IPS-18a (cell line): ENCODE measurements at regions not wholly inside any gene's neighbourhood (a gene's known extent, or its start where the extent isn't known, plus 50 kb on each side); places are given as distances from the start of the nearest gene placed in this dataset.
"Not testable (repeated sequence)": the region's sequence is repeated elsewhere in the genome, so short reads cannot be mapped to it uniquely, and the experiment has no call there.

Experiments used
- H3K27ac ChIP-seq: one replicate; pipeline ENCODE4 v1.5.1; 2013; ENCODE audit warnings: low read length
- H3K27me3 ChIP-seq: one replicate; pipeline ENCODE4 v1.6.1; 2013; ENCODE audit warnings: mild to moderate bottlenecking, low read length; ENCODE audit not compliant: control insufficient read depth, insufficient read depth
- H3K36me3 ChIP-seq: one replicate; pipeline ENCODE4 v1.6.1; 2013; ENCODE audit warnings: low read depth, low read length; ENCODE audit not compliant: control insufficient read depth
- H3K4me1 ChIP-seq: one replicate; pipeline ENCODE4 v1.6.1; 2013; ENCODE audit warnings: low read depth, low read length; ENCODE audit not compliant: control insufficient read depth
- H3K4me3 ChIP-seq: one replicate; pipeline ENCODE4 v1.5.1; 2013; ENCODE audit warnings: low read length
- H3K9ac ChIP-seq: one replicate; pipeline ENCODE4 v1.6.1; 2013; ENCODE audit warnings: mild to moderate bottlenecking, low read length, moderate library complexity
- H3K9me3 ChIP-seq: one replicate; pipeline ENCODE4 v1.6.1; 2013; ENCODE audit warnings: low read depth, low read length; ENCODE audit not compliant: control insufficient read depth

- H3K4me1 ChIP-seq, H3K36me3 ChIP-seq, H3K27me3 ChIP-seq, H3K4me3 ChIP-seq, H3K27ac ChIP-seq, H3K9me3 ChIP-seq, H3K9ac ChIP-seq: not testable (repeated sequence)
Observed at GRCh38 chr21:25531538-25532250, 75.6 kb downstream of the MRPL39 start.

GRCh38 chr21:25528515-25528914, 78.8 kb downstream of the MRPL39 start:
- no peaks in the 10 kb centered on the region for H3K4me1 ChIP-seq
- H3K4me3 ChIP-seq: no peak overlapping the region
- H3K36me3 ChIP-seq: no peaks in the 10 kb centered on the region
- H3K9me3 ChIP-seq: no peaks in the 10 kb centered on the region
- H3K27ac ChIP-seq: no peak overlapping the region
- no peaks in the 10 kb centered on the region for H3K27me3 ChIP-seq
- no peak overlapping the region for H3K9ac ChIP-seq

GRCh38 chr21:25518491-25518911, 88.8 kb downstream of the MRPL39 start:
- no peaks in the 10 kb centered on the region for H3K9me3 ChIP-seq
- no peak overlapping the region for H3K9ac ChIP-seq
- H3K27ac ChIP-seq: no peak overlapping the region
- no peaks in the 10 kb centered on the region for H3K27me3 ChIP-seq
- H3K36me3 ChIP-seq: no peaks in the 10 kb centered on the region
- peaks cover 8% of the 10 kb centered on the region for H3K4me1 ChIP-seq
- H3K4me3 ChIP-seq: no peak overlapping the region

- Histone ChIP-seq H3K27ac (no peak overlapping the region), H3K4me3 (no peak overlapping the region), H3K4me1 (peaks cover 8% of the 10 kb centered on the region), H3K27me3 (no peaks in the 10 kb centered on the region), H3K36me3 (no peaks in the 10 kb centered on the region), H3K9ac (no peak overlapping the region), H3K9me3 (no peaks in the 10 kb centered on the region)
Observed at GRCh38 chr21:25515484-25516405, 91.5 kb downstream of the MRPL39 start.

GRCh38 chr21:25513810-25514209, 93.5 kb downstream of the MRPL39 start:
- Histone ChIP-seq H3K4me1 (peaks cover 8% of the 10 kb centered on the region), H3K27ac (no peak overlapping the region), H3K9me3 (no peaks in the 10 kb centered on the region), H3K4me3 (no peak overlapping the region), H3K9ac (no peak overlapping the region), H3K36me3 (no peaks in the 10 kb centered on the region), H3K27me3 (no peaks in the 10 kb centered on the region)

GRCh38 chr21:25512095-25513081, 94.9 kb downstream of the MRPL39 start:
- Histone ChIP-seq H3K36me3 (no peaks in the 10 kb centered on the region), H3K4me1 (no peaks in the 10 kb centered on the region), H3K27ac (no peak overlapping the region), H3K9ac (no peak overlapping the region), H3K27me3 (no peaks in the 10 kb centered on the region), H3K9me3 (no peaks in the 10 kb centered on the region), H3K4me3 (no peak overlapping the region)

- Histone ChIP-seq H3K9me3 (no peaks in the 10 kb centered on the region), H3K27me3 (no peaks in the 10 kb centered on the region), H3K4me1 (no peaks in the 10 kb centered on the region), H3K36me3 (no peaks in the 10 kb centered on the region), H3K4me3 (no peak overlapping the region), H3K27ac (no peak overlapping the region), H3K9ac (no peak overlapping the region)
Observed at GRCh38 chr21:25509862-25510261, 97.4 kb downstream of the MRPL39 start.

GRCh38 chr21:25508364-25508763, 98.9 kb downstream of the MRPL39 start:
- Histone ChIP-seq H3K9ac (no peak overlapping the region), H3K9me3 (no peaks in the 10 kb centered on the region), H3K27me3 (no peaks in the 10 kb centered on the region), H3K36me3 (no peaks in the 10 kb centered on the region), H3K27ac (no peak overlapping the region), H3K4me1 (no peaks in the 10 kb centered on the region), H3K4me3 (no peak overlapping the region)

- Histone ChIP-seq H3K4me1 (no peaks in the 10 kb centered on the region), H3K27ac (no peak overlapping the region)
Observed at GRCh38 chr21:25507522-25507921, 99.8 kb downstream of the MRPL39 start.

GRCh38 chr21:25506887-25507286, 100.4 kb downstream of the MRPL39 start:
- no peaks in the 10 kb centered on the region for H3K9me3 ChIP-seq
- H3K36me3 ChIP-seq: no peaks in the 10 kb centered on the region
- H3K27ac ChIP-seq: no peak overlapping the region
- H3K27me3 ChIP-seq: no peaks in the 10 kb centered on the region
- no peaks in the 10 kb centered on the region for H3K4me1 ChIP-seq
- H3K4me3 ChIP-seq: no peak overlapping the region
- no peak overlapping the region for H3K9ac ChIP-seq

More at GRCh38 chr21:25507522-25507921, 99.8 kb downstream of the MRPL39 start:
- H3K9ac ChIP-seq: no peak overlapping the region
- no peak overlapping the region for H3K4me3 ChIP-seq
- H3K36me3 ChIP-seq: no peaks in the 10 kb centered on the region
- no peaks in the 10 kb centered on the region for H3K9me3 ChIP-seq
- H3K27me3 ChIP-seq: no peaks in the 10 kb centered on the region

- Histone ChIP-seq H3K27me3 (no peaks in the 10 kb centered on the region), H3K9me3 (no peaks in the 10 kb centered on the region), H3K9ac (no peak overlapping the region), H3K36me3 (no peaks in the 10 kb centered on the region), H3K4me1 (no peaks in the 10 kb centered on the region), H3K27ac (no peak overlapping the region), H3K4me3 (no peak overlapping the region)
Observed at GRCh38 chr21:25506261-25506660, 101.0 kb downstream of the MRPL39 start.
